Dendritic cell treated with granulocyte-macrophage colony-stimulating factor and Interleukin-4, amounts not matched to agents 40 ng/mL and 50 ng/mL, for 4 days (primary cell): ENCODE measurements at regions not wholly inside any gene's neighbourhood (a gene's known extent, or its start where the extent isn't known, plus 50 kb on each side); places are given as distances from the start of the nearest gene placed in this dataset.

Experiments
- H3K27ac Mint-ChIP-seq: one replicate; pipeline ENCODE4 v1.8.0; 2022; ENCODE audit warnings: mild to moderate bottlenecking, mixed read lengths
- H3K27me3 Mint-ChIP-seq: one replicate; pipeline ENCODE4 v1.8.0; 2022; ENCODE audit warnings: mild to moderate bottlenecking, mixed read lengths
- H3K36me3 Mint-ChIP-seq: one replicate; pipeline ENCODE4 v1.8.0; 2022; ENCODE audit warnings: low read depth, mixed read lengths
- H3K4me1 Mint-ChIP-seq: one replicate; pipeline ENCODE4 v1.8.0; 2022; ENCODE audit warnings: low read depth, mixed read lengths
- H3K4me3 Mint-ChIP-seq: one replicate; pipeline ENCODE4 v1.8.0; 2022; ENCODE audit warnings: mild to moderate bottlenecking, moderate library complexity, mixed read lengths
- H3K9me3 Mint-ChIP-seq: one replicate; pipeline ENCODE4 v1.8.0; 2022; ENCODE audit warnings: mixed read lengths
- intact Hi-C: fragments of 100-400 bp; cut with micrococcal nuclease; formaldehyde crosslinking; loops from one replicate; pipeline ENCODE4 v1.15.0; 2022

GRCh38 chr2:58984731-58985130 is 743.6 kb upstream of the FANCL start:
- Mint-ChIP-seq H3K4me3 (no peak overlapping the region), H3K4me1 (no peaks in the 10 kb centered on the region), H3K27me3 (no peaks in the 10 kb centered on the region), H3K9me3 (no peaks in the 10 kb centered on the region), H3K36me3 (no peaks in the 10 kb centered on the region), H3K27ac (no peak overlapping the region)
- intact Hi-C loops: no loop called here

DNA sequence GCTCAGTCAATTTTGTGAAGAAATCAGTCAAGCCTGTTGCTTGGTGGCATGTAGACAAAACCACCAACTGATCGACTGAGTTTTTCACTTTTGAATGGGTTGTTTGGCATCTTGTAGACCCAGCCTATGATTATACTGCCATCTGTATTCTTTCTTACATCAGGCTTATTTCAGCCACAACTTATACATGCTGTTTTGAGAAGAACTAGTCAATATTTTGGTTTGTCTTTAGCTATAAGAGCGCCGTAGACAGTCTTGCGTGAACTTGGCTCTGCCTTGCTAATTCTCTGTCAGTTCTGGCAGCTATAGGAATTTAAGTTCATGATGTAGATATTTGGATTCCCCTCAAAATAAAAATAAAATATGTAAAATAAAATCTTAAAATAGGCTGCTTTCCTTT is 742.0 kb upstream of the FANCL start:
- no peaks in the 10 kb centered on the region for H3K9me3 Mint-ChIP-seq
- intact Hi-C loops: no loop called here
- H3K27me3 Mint-ChIP-seq: no peaks in the 10 kb centered on the region
- H3K4me1 Mint-ChIP-seq: no peaks in the 10 kb centered on the region
- H3K36me3 Mint-ChIP-seq: no peaks in the 10 kb centered on the region
- H3K27ac Mint-ChIP-seq: no peak overlapping the region
- no peak overlapping the region for H3K4me3 Mint-ChIP-seq

DNA sequence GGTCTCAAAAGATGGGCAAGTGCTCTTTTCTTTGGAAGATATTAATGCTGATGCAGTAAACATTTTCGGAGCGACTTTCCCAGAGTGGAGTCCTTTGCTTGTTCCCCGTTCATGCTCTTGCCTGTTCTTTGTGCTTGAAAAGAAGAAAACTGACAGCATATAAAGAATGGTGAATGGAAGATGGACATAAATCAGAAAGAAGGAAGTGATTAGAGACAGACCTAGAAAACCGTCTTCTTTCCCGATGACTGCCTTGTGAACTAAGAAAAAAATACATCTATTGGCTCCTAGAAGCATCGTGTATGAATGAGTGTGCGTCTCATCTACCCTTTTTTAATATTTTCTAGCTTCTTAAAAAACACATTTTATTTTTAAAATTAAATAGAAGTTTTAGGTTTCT is 740.1 kb upstream of the FANCL start:
- Mint-ChIP-seq H3K27ac (no peak overlapping the region), H3K4me3 (no peak overlapping the region), H3K4me1 (no peaks in the 10 kb centered on the region), H3K9me3 (no peaks in the 10 kb centered on the region), H3K27me3 (no peaks in the 10 kb centered on the region), H3K36me3 (no peaks in the 10 kb centered on the region)
- intact Hi-C loops: no loop called here

- Mint-ChIP-seq H3K27ac (no peak overlapping the region), H3K36me3 (no peaks in the 10 kb centered on the region), H3K9me3 (no peaks in the 10 kb centered on the region), H3K4me1 (no peaks in the 10 kb centered on the region), H3K4me3 (no peak overlapping the region), H3K27me3 (no peaks in the 10 kb centered on the region)
- intact Hi-C loops: no loop called here
Observed at GRCh38 chr2:58976375-58977071, 735.4 kb upstream of the FANCL start.

GRCh38 chr2:58974881-58975280 is 733.8 kb upstream of the FANCL start:
- intact Hi-C loops: no loop called here
- H3K27me3 Mint-ChIP-seq: no peaks in the 10 kb centered on the region
- no peaks in the 10 kb centered on the region for H3K9me3 Mint-ChIP-seq
- H3K27ac Mint-ChIP-seq: no peak overlapping the region
- no peaks in the 10 kb centered on the region for H3K4me1 Mint-ChIP-seq
- no peak overlapping the region for H3K4me3 Mint-ChIP-seq
- no peaks in the 10 kb centered on the region for H3K36me3 Mint-ChIP-seq

DNA sequence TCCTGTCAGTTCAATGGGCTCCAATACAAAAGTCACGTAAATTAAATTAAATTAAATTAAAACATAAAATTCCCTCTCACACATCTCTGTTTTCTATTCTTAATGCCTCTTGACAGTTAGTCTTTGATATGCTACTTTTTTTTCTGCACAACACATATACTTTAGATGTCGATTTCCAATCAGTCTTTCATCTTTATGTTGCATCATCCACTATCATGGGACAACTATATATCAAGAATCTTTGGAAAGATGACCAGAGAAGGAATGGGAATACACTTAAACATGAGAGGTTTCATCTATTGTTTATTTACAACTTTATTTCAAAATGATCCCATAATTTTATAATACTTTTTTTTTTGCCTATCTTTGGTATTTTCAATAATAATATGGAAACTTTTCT is 733.3 kb upstream of the FANCL start:
- no peak overlapping the region for H3K4me3 Mint-ChIP-seq
- no peaks in the 10 kb centered on the region for H3K27me3 Mint-ChIP-seq
- no peaks in the 10 kb centered on the region for H3K4me1 Mint-ChIP-seq
- H3K36me3 Mint-ChIP-seq: no peaks in the 10 kb centered on the region
- H3K9me3 Mint-ChIP-seq: no peaks in the 10 kb centered on the region
- no peak overlapping the region for H3K27ac Mint-ChIP-seq
- intact Hi-C loops: no loop called here

GRCh38 chr2:58973811-58974281 is 732.7 kb upstream of the FANCL start:
- H3K36me3 Mint-ChIP-seq: no peaks in the 10 kb centered on the region
- no peaks in the 10 kb centered on the region for H3K27me3 Mint-ChIP-seq
- intact Hi-C loops: no loop called here
- no peak overlapping the region for H3K27ac Mint-ChIP-seq
- H3K4me3 Mint-ChIP-seq: no peak overlapping the region
- H3K4me1 Mint-ChIP-seq: no peaks in the 10 kb centered on the region
- H3K9me3 Mint-ChIP-seq: no peaks in the 10 kb centered on the region

GRCh38 chr2:58972737-58973136 is 731.6 kb upstream of the FANCL start:
- H3K36me3 Mint-ChIP-seq: no peaks in the 10 kb centered on the region

GRCh38 chr2:58971511-58972360 is 730.6 kb upstream of the FANCL start:
- H3K4me3 Mint-ChIP-seq: no peak overlapping the region
- H3K36me3 Mint-ChIP-seq: no peaks in the 10 kb centered on the region
- no peaks in the 10 kb centered on the region for H3K4me1 Mint-ChIP-seq
- no peaks in the 10 kb centered on the region for H3K9me3 Mint-ChIP-seq
- no peaks in the 10 kb centered on the region for H3K27me3 Mint-ChIP-seq
- H3K27ac Mint-ChIP-seq: no peak overlapping the region
- intact Hi-C loops: no loop called here

More at GRCh38 chr2:58972737-58973136, 731.6 kb upstream of the FANCL start:
- Mint-ChIP-seq H3K27ac (no peak overlapping the region), H3K27me3 (no peaks in the 10 kb centered on the region), H3K4me3 (no peak overlapping the region), H3K9me3 (no peaks in the 10 kb centered on the region), H3K4me1 (no peaks in the 10 kb centered on the region)
- intact Hi-C loops: no loop called here

DNA sequence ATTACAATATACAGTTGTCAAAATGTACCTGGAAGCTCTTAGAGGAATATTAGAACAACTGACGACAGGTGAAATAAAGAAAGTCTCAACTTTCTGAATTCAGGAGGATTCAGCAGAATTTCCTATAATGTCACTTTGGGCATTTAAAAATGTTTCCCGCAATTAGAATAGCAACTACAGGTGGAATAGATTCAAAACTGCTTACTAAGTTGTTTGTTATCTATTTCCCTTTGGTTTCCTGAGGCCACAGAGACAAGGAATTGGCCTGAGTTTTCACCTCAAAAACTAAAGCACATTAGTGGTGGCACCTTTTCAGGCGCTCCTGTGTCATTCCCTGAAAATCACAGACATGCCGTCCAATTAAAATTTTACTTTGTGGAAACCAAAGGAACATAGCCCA is 729.2 kb upstream of the FANCL start:
- intact Hi-C loops: no loop called here
- no peaks in the 10 kb centered on the region for H3K36me3 Mint-ChIP-seq
- H3K9me3 Mint-ChIP-seq: no peaks in the 10 kb centered on the region
- no peaks in the 10 kb centered on the region for H3K27me3 Mint-ChIP-seq
- no peak overlapping the region for H3K4me3 Mint-ChIP-seq
- no peak overlapping the region for H3K27ac Mint-ChIP-seq
- H3K4me1 Mint-ChIP-seq: no peaks in the 10 kb centered on the region

DNA sequence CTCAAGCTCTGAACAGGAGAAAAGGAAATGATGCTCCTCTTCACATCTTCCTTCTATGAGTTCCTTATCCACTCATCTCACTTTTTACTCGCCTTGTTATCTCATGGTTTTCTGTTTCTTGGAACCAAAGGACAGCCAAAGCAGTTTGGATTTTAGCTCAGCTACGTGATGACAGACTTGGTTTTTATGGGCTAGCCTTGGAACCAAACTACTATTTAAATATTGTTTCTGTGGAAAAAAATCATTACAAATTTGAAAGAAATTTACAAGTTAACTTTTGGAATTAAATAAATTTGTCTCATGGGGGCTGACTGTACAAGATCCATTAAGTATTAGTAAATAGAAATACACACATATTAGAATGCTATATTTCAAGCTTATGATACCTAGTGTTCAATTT is 727.8 kb upstream of the FANCL start:
- Mint-ChIP-seq H3K9me3 (no peaks in the 10 kb centered on the region), H3K36me3 (no peaks in the 10 kb centered on the region), H3K27ac (no peak overlapping the region), H3K4me1 (no peaks in the 10 kb centered on the region), H3K27me3 (no peaks in the 10 kb centered on the region), H3K4me3 (no peak overlapping the region)
- intact Hi-C loops: no loop called here

GRCh38 chr2:58967736-58968135 is 726.6 kb upstream of the FANCL start:
- Mint-ChIP-seq H3K27me3 (no peaks in the 10 kb centered on the region), H3K27ac (no peak overlapping the region), H3K9me3 (no peaks in the 10 kb centered on the region), H3K4me3 (no peak overlapping the region), H3K4me1 (no peaks in the 10 kb centered on the region), H3K36me3 (no peaks in the 10 kb centered on the region)
- intact Hi-C loops: no loop called here

DNA sequence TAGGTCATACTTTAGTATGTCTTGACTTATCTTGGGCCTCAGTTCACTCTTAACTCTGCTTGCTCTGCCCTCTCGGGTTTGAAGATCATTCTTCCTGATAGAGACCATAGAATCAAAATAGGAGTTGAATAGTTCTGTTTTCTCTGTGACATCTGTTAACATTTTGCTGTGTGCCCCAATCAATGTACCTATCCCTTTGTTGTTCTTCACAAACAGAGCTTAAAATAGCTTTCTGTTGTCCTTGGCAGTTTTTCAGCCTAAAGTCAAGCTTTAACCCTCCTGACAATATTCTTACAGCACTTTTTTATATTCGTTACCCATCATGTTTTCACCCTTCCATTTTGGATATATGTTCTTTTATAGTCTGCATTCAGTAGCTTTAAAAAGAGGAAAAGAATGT is 724.5 kb upstream of the FANCL start:
- H3K36me3 Mint-ChIP-seq: no peaks in the 10 kb centered on the region
- H3K27ac Mint-ChIP-seq: no peak overlapping the region
- no peaks in the 10 kb centered on the region for H3K27me3 Mint-ChIP-seq
- no peak overlapping the region for H3K4me3 Mint-ChIP-seq
- H3K4me1 Mint-ChIP-seq: no peaks in the 10 kb centered on the region
- intact Hi-C loops: no loop called here
- no peaks in the 10 kb centered on the region for H3K9me3 Mint-ChIP-seq

DNA sequence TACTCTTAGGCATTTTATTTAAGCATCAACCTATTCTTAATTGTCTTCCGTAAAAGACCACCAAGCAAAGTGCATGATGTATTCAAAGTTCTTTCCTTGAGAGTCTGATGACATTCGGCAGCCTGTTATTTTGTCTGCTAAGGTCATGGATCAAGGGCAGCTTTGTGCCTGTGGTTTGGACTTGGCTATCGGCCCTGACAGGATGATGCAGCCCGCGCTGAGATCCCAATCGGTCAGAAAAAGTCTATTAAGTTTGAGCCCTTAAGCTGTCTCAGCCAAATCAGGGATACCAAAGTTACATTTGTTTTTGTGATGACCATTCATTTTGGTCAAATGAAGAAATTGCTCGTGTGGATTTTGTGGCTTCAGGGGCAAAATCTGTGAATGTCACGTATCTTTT is 718.9 kb upstream of the FANCL start:
- Mint-ChIP-seq H3K27ac (no peak overlapping the region), H3K9me3 (no peaks in the 10 kb centered on the region), H3K4me3 (no peak overlapping the region), H3K4me1 (peaks cover 5% of the 10 kb centered on the region), H3K27me3 (no peaks in the 10 kb centered on the region), H3K36me3 (no peaks in the 10 kb centered on the region)
- intact Hi-C loops: no loop called here
